ENCODE measurements at regions not wholly inside any gene's neighbourhood (a gene's known extent, or its start where the extent isn't known, plus 50 kb on each side); places are given as distances from the start of the nearest gene placed in this dataset.

- Mint-ChIP-seq H3K4me3 (no peak overlapping the region), H3K36me3 (peaks cover 2% of the 10 kb centered on the region), H3K27me3 (peaks cover 19% of the 10 kb centered on the region), H3K27ac (no peak overlapping the region), H3K4me1 (no peaks in the 10 kb centered on the region), H3K9me3 (peaks cover under 1% of the 10 kb centered on the region)
Observed at GRCh38 chr9:119559986-119560385, 190.8 kb upstream of the BRINP1 start.

- H3K4me1 Mint-ChIP-seq = no peaks in the 10 kb centered on the region
- H3K27me3 Mint-ChIP-seq = peaks cover 19% of the 10 kb centered on the region
- peaks cover 2% of the 10 kb centered on the region for H3K36me3 Mint-ChIP-seq
- H3K4me3 Mint-ChIP-seq = no peak overlapping the region
- no peak overlapping the region for H3K27ac Mint-ChIP-seq
- no peaks in the 10 kb centered on the region for H3K9me3 Mint-ChIP-seq
Observed at GRCh38 chr9:119559056-119559455, 189.8 kb upstream of the BRINP1 start.

GRCh38 chr9:119556129-119556875 is 187.1 kb upstream of the BRINP1 start:
- no peak overlapping the region for H3K4me3 Mint-ChIP-seq
- H3K4me1 Mint-ChIP-seq = no peaks in the 10 kb centered on the region
- peaks cover 19% of the 10 kb centered on the region for H3K27me3 Mint-ChIP-seq
- peaks cover 2% of the 10 kb centered on the region for H3K36me3 Mint-ChIP-seq
- no peaks in the 10 kb centered on the region for H3K9me3 Mint-ChIP-seq
- no peak overlapping the region for H3K27ac Mint-ChIP-seq

GRCh38 chr9:119544492-119544891 is 175.3 kb upstream of the BRINP1 start:
- H3K4me3 Mint-ChIP-seq = no peak overlapping the region
- no peaks in the 10 kb centered on the region for H3K36me3 Mint-ChIP-seq
- H3K4me1 Mint-ChIP-seq = no peaks in the 10 kb centered on the region
- no peaks in the 10 kb centered on the region for H3K27me3 Mint-ChIP-seq
- no peak overlapping the region for H3K27ac Mint-ChIP-seq
- H3K9me3 Mint-ChIP-seq = peaks cover 11% of the 10 kb centered on the region

GRCh38 chr9:119537138-119537537 is 167.9 kb upstream of the BRINP1 start:
- Mint-ChIP-seq H3K27ac (no peak overlapping the region), H3K36me3 (no peaks in the 10 kb centered on the region), H3K4me1 (no peaks in the 10 kb centered on the region), H3K9me3 (no peaks in the 10 kb centered on the region), H3K4me3 (no peak overlapping the region), H3K27me3 (no peaks in the 10 kb centered on the region)

- Mint-ChIP-seq H3K4me3 (no peak overlapping the region), H3K4me1 (no peaks in the 10 kb centered on the region), H3K36me3 (no peaks in the 10 kb centered on the region), H3K27me3 (no peaks in the 10 kb centered on the region), H3K9me3 (no peaks in the 10 kb centered on the region), H3K27ac (no peak overlapping the region)
Observed at GRCh38 chr9:119533504-119533903, 164.3 kb upstream of the BRINP1 start.

- Mint-ChIP-seq H3K36me3 (no peaks in the 10 kb centered on the region), H3K27ac (no peak overlapping the region), H3K4me1 (no peaks in the 10 kb centered on the region), H3K4me3 (no peak overlapping the region), H3K27me3 (no peaks in the 10 kb centered on the region), H3K9me3 (no peaks in the 10 kb centered on the region)
Observed at GRCh38 chr9:119526698-119527097, 157.5 kb upstream of the BRINP1 start.

GRCh38 chr9:119523508-119523907 is 154.3 kb upstream of the BRINP1 start:
- Mint-ChIP-seq H3K9me3 (no peaks in the 10 kb centered on the region), H3K4me3 (no peak overlapping the region), H3K36me3 (no peaks in the 10 kb centered on the region), H3K27me3 (no peaks in the 10 kb centered on the region), H3K27ac (no peak overlapping the region), H3K4me1 (no peaks in the 10 kb centered on the region)

- Mint-ChIP-seq H3K27ac (no peak overlapping the region), H3K9me3 (no peaks in the 10 kb centered on the region), H3K4me3 (no peak overlapping the region), H3K4me1 (no peaks in the 10 kb centered on the region), H3K27me3 (no peaks in the 10 kb centered on the region), H3K36me3 (no peaks in the 10 kb centered on the region)
Observed at GRCh38 chr9:119522381-119522780, 153.1 kb upstream of the BRINP1 start.

GRCh38 chr9:119509291-119509905 is 140.2 kb upstream of the BRINP1 start:
- H3K9me3 Mint-ChIP-seq = peaks cover 10% of the 10 kb centered on the region
- H3K4me3 Mint-ChIP-seq = no peak overlapping the region
- no peaks in the 10 kb centered on the region for H3K4me1 Mint-ChIP-seq
- no peaks in the 10 kb centered on the region for H3K27me3 Mint-ChIP-seq
- H3K36me3 Mint-ChIP-seq = no peaks in the 10 kb centered on the region
- no peak overlapping the region for H3K27ac Mint-ChIP-seq

GRCh38 chr9:119501374-119501773 is 132.1 kb upstream of the BRINP1 start:
- no peaks in the 10 kb centered on the region for H3K36me3 Mint-ChIP-seq
- no peak overlapping the region for H3K27ac Mint-ChIP-seq
- peaks cover 1% of the 10 kb centered on the region for H3K27me3 Mint-ChIP-seq
- no peak overlapping the region for H3K4me3 Mint-ChIP-seq
- no peaks in the 10 kb centered on the region for H3K9me3 Mint-ChIP-seq
- no peaks in the 10 kb centered on the region for H3K4me1 Mint-ChIP-seq

- Mint-ChIP-seq H3K4me3 (no peak overlapping the region), H3K27me3 (peaks cover 1% of the 10 kb centered on the region), H3K27ac (no peak overlapping the region), H3K4me1 (no peaks in the 10 kb centered on the region), H3K36me3 (no peaks in the 10 kb centered on the region), H3K9me3 (no peaks in the 10 kb centered on the region)
Observed at GRCh38 chr9:119500072-119500771, 131.0 kb upstream of the BRINP1 start.

GRCh38 chr9:119487118-119487827 is 118.0 kb upstream of the BRINP1 start:
- Mint-ChIP-seq H3K27ac (no peak overlapping the region), H3K4me1 (no peaks in the 10 kb centered on the region), H3K4me3 (no peak overlapping the region), H3K9me3 (peaks cover 10% of the 10 kb centered on the region), H3K36me3 (no peaks in the 10 kb centered on the region), H3K27me3 (peaks cover 1% of the 10 kb centered on the region)

GRCh38 chr9:119483153-119483552 is 113.9 kb upstream of the BRINP1 start:
- Mint-ChIP-seq H3K9me3 (peaks cover 10% of the 10 kb centered on the region), H3K36me3 (no peaks in the 10 kb centered on the region), H3K27ac (no peak overlapping the region), H3K4me1 (no peaks in the 10 kb centered on the region), H3K27me3 (peaks cover 1% of the 10 kb centered on the region), H3K4me3 (no peak overlapping the region)

GRCh38 chr9:119477197-119477596 is 108.0 kb upstream of the BRINP1 start:
- Mint-ChIP-seq H3K27me3 (no peaks in the 10 kb centered on the region), H3K4me3 (no peak overlapping the region), H3K4me1 (no peaks in the 10 kb centered on the region), H3K9me3 (peaks cover 18% of the 10 kb centered on the region), H3K27ac (no peak overlapping the region), H3K36me3 (no peaks in the 10 kb centered on the region)

- Mint-ChIP-seq H3K27me3 (peaks cover 3% of the 10 kb centered on the region), H3K4me3 (no peak overlapping the region), H3K4me1 (no peaks in the 10 kb centered on the region), H3K36me3 (no peaks in the 10 kb centered on the region), H3K9me3 (peaks cover 5% of the 10 kb centered on the region), H3K27ac (no peak overlapping the region)
Observed at GRCh38 chr9:119458068-119458467, 88.8 kb upstream of the BRINP1 start.

Data from activated naive CD4-positive, alpha-beta T cell treated with anti-CD3 and anti-CD28 coated beads, Interleukin-2, amount 50 U/mL, for 24 hours (primary cell).